ENCODE measurements at regions not wholly inside any gene's neighbourhood (a gene's known extent, or its start where the extent isn't known, plus 50 kb on each side); places are given as distances from the start of the nearest gene placed in this dataset.
A peak's percentile ranks its signal among the peaks of the same experiment; 100 is the strongest.

GRCh38 chr7:13091974-13092707 is 404.7 kb downstream of the ARL4A start:
- no peaks in the 10 kb centered on the region for H4K20me1 ChIP-seq (ENCODE audit: insufficient read depth, low read length)
- no peak for DNase-seq (ENCODE audit: insufficient read length, low spot score, missing footprints)
- H3K27ac ChIP-seq (ENCODE audit: low read depth, low read length) = no peak overlapping the region
- H3K4me3 ChIP-seq (ENCODE audit: insufficient read depth, low read length) = no peak overlapping the region
- H2AFZ ChIP-seq (ENCODE audit: low read length) = no peak overlapping the region
- no peaks in the 10 kb centered on the region for H3K36me3 ChIP-seq (ENCODE audit: insufficient read depth, low read length)
- H3K9me3 ChIP-seq (ENCODE audit: low read depth, low read length) = no peaks in the 10 kb centered on the region
- no peaks in the 10 kb centered on the region for H3K79me2 ChIP-seq (ENCODE audit: insufficient read depth, low read length)
- TF ChIP-seq CTCF (IDR thresholded peaks at IDR 0.05; ENCODE audit: extremely low read depth, low read depth, low read length) = no peak
- no peak overlapping the region for H3K4me2 ChIP-seq (ENCODE audit: insufficient read depth, low read length)
- no peaks in the 10 kb centered on the region for H3K4me1 ChIP-seq (ENCODE audit: insufficient read depth, low read length)
- H3K27me3 ChIP-seq (ENCODE audit: insufficient read depth, low read length) = no peaks in the 10 kb centered on the region

- Histone ChIP-seq H3K9me3 (ENCODE audit: low read depth, low read length) (no peaks in the 10 kb centered on the region), H3K4me3 (ENCODE audit: insufficient read depth, low read length) (no peak overlapping the region), H3K27me3 (ENCODE audit: insufficient read depth, low read length) (no peaks in the 10 kb centered on the region), H3K36me3 (ENCODE audit: insufficient read depth, low read length) (no peaks in the 10 kb centered on the region), H3K27ac (ENCODE audit: low read depth, low read length) (no peak overlapping the region), H2AFZ (ENCODE audit: low read length) (no peak overlapping the region), H3K4me2 (ENCODE audit: insufficient read depth, low read length) (no peak overlapping the region), H3K79me2 (ENCODE audit: insufficient read depth, low read length) (no peaks in the 10 kb centered on the region), H3K4me1 (ENCODE audit: insufficient read depth, low read length) (no peaks in the 10 kb centered on the region), H4K20me1 (ENCODE audit: insufficient read depth, low read length) (no peaks in the 10 kb centered on the region)
- no peak for TF ChIP-seq CTCF (IDR thresholded peaks at IDR 0.05; ENCODE audit: extremely low read depth, low read depth, low read length)
- DNase-seq (ENCODE audit: insufficient read length, low spot score, missing footprints) = no peak
Measured at GRCh38 chr7:13092708-13093005, 405.2 kb downstream of the ARL4A start.

- DNase-seq (ENCODE audit: insufficient read length, low spot score, missing footprints) = no peak
- Histone ChIP-seq H3K9me3 (ENCODE audit: low read depth, low read length) (no peaks in the 10 kb centered on the region), H4K20me1 (ENCODE audit: insufficient read depth, low read length) (no peaks in the 10 kb centered on the region), H3K36me3 (ENCODE audit: insufficient read depth, low read length) (no peaks in the 10 kb centered on the region), H3K4me3 (ENCODE audit: insufficient read depth, low read length) (no peak overlapping the region), H2AFZ (ENCODE audit: low read length) (no peak overlapping the region), H3K27me3 (ENCODE audit: insufficient read depth, low read length) (no peaks in the 10 kb centered on the region), H3K4me1 (ENCODE audit: insufficient read depth, low read length) (no peaks in the 10 kb centered on the region), H3K4me2 (ENCODE audit: insufficient read depth, low read length) (no peak overlapping the region), H3K79me2 (ENCODE audit: insufficient read depth, low read length) (no peaks in the 10 kb centered on the region), H3K27ac (ENCODE audit: low read depth, low read length) (no peak overlapping the region)
- no peak for TF ChIP-seq CTCF (IDR thresholded peaks at IDR 0.05; ENCODE audit: extremely low read depth, low read depth, low read length)
Measured at GRCh38 chr7:13093160-13093559, 405.7 kb downstream of the ARL4A start.

- Histone ChIP-seq H3K9me3 (ENCODE audit: low read depth, low read length) (no peaks in the 10 kb centered on the region), H3K4me1 (ENCODE audit: insufficient read depth, low read length) (no peaks in the 10 kb centered on the region), H3K4me2 (ENCODE audit: insufficient read depth, low read length) (no peak overlapping the region), H3K27ac (ENCODE audit: low read depth, low read length) (no peak overlapping the region), H2AFZ (ENCODE audit: low read length) (peak overlapping the region; percentile 26), H3K79me2 (ENCODE audit: insufficient read depth, low read length) (no peaks in the 10 kb centered on the region), H3K27me3 (ENCODE audit: insufficient read depth, low read length) (no peaks in the 10 kb centered on the region), H4K20me1 (ENCODE audit: insufficient read depth, low read length) (no peaks in the 10 kb centered on the region), H3K36me3 (ENCODE audit: insufficient read depth, low read length) (no peaks in the 10 kb centered on the region), H3K4me3 (ENCODE audit: insufficient read depth, low read length) (no peak overlapping the region)
- DNase-seq (ENCODE audit: insufficient read length, low spot score, missing footprints) = no peak
- TF ChIP-seq CTCF (IDR thresholded peaks at IDR 0.05; ENCODE audit: extremely low read depth, low read depth, low read length) = no peak
Measured at GRCh38 chr7:13097499-13097898, 410.1 kb downstream of the ARL4A start.
